ENCODE measurements at regions not wholly inside any gene's neighbourhood (a gene's known extent, or its start where the extent isn't known, plus 50 kb on each side); places are given as distances from the start of the nearest gene placed in this dataset.
A peak's percentile ranks its signal among the peaks of the same experiment; 100 is the strongest.

- Histone ChIP-seq H3K4me3 (no peak overlapping the region), H3K4me1 (no peaks in the 10 kb centered on the region), H3K27ac (no peak overlapping the region), H3K36me3 (no peaks in the 10 kb centered on the region), H3K9me3 (no peaks in the 10 kb centered on the region), H3K27me3 (no peaks in the 10 kb centered on the region)
- TF ChIP-seq, protein P1, sequence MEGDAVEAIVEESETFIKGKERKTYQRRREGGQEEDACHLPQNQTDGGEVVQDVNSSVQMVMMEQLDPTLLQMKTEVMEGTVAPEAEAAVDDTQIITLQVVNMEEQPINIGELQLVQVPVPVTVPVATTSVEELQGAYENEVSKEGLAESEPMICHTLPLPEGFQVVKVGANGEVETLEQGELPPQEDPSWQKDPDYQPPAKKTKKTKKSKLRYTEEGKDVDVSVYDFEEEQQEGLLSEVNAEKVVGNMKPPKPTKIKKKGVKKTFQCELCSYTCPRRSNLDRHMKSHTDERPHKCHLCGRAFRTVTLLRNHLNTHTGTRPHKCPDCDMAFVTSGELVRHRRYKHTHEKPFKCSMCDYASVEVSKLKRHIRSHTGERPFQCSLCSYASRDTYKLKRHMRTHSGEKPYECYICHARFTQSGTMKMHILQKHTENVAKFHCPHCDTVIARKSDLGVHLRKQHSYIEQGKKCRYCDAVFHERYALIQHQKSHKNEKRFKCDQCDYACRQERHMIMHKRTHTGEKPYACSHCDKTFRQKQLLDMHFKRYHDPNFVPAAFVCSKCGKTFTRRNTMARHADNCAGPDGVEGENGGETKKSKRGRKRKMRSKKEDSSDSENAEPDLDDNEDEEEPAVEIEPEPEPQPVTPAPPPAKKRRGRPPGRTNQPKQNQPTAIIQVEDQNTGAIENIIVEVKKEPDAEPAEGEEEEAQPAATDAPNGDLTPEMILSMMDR (IDR thresholded peaks at IDR 0.05), result no peak
- peak; percentile 89 for ATAC-seq
- intact Hi-C loops (cut with DNase I), result no loop called here
- peak; percentile 76 for DNase-seq
These were observed 86.3 kb upstream of the NPAS2 start for GRCh38 chr2:100733391-100734187.

DNA sequence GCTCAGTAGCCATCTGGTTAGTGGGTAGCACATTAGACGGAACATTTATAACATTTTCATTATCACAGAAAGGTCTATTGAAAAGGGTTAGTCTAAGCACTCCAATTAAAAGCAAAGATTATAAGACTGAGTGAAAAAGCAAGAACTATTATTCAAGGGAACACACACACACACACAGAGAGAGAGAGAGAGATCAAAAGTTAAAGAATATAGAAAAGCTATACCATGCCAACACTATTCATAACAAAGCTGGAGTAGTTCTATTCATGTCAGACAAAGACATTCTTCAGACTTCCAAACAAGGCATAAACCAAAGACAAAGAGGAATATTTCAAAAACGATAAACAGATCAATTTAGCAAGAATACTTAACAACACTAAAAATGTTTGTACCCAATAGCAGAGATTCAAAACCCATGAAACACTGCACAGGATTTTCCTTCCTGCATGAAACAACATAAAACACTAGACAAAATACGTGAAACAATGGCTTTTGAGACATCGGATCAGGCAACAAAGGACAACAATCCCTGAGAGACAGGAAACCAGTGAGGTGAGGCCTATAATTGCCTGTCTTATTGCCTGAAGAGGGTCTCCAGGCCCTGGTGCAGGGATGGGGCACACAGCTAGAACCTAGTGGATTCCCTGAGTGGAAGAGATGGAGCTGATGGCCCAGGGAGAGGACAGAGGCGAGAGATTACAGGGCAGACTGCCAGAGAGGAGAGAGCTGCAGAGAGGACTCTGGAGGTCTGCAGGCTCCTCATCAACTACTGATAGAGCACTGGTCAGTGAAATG is 83.6 kb upstream of the NPAS2 start:
- H3K36me3 ChIP-seq, result no peaks in the 10 kb centered on the region
- no peaks in the 10 kb centered on the region for H3K9me3 ChIP-seq
- H3K4me3 ChIP-seq, result no peak overlapping the region
- intact Hi-C loops (cut with DNase I), result no loop called here
- TF ChIP-seq, protein P1 (IDR thresholded peaks at IDR 0.05), result no peak
- DNase-seq, result no peak
- no peaks in the 10 kb centered on the region for H3K4me1 ChIP-seq
- H3K27me3 ChIP-seq, result no peaks in the 10 kb centered on the region
- H3K27ac ChIP-seq, result no peak overlapping the region
- no peak for ATAC-seq

DNA sequence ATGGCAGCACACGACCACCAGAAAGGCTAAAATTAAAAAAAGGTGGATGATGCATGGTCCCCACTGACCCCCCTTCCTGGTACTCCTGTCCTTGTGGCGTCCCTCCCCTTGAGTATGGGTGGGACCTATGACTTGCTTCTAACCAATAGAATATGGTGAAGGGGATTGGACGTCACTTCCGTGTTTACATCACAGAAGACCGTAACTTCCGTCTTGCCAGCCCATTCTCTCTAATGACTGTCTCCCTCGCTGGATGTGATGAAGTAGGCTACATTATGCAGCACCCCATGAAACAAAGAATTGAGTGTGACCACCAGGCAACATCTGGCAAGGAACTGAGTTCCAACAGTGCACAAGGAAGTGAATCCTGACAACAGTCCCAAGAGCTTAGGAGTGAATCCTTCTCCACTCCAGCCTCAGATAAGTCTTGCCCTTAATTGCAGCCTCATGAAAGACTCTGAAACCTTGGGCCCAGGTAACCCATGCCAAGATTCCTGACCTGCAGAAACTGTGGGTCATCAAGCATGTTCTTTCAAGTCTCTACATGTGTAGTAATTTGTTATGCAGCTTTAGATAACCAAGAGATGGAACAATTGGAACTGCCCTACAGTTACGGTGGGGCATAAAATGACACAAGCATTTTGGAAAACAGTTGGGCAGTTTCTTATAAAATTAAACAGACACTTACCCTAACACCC is 80.1 kb upstream of the NPAS2 start:
- ATAC-seq, result no peak
- no peaks in the 10 kb centered on the region for H3K4me1 ChIP-seq
- intact Hi-C loops (cut with DNase I), result no loop called here
- H3K27me3 ChIP-seq, result no peaks in the 10 kb centered on the region
- no peak for DNase-seq
- no peaks in the 10 kb centered on the region for H3K36me3 ChIP-seq
- no peaks in the 10 kb centered on the region for H3K9me3 ChIP-seq
- H3K27ac ChIP-seq, result no peak overlapping the region
- TF ChIP-seq, protein P1 (IDR thresholded peaks at IDR 0.05), result no peak
- H3K4me3 ChIP-seq, result no peak overlapping the region

DNA sequence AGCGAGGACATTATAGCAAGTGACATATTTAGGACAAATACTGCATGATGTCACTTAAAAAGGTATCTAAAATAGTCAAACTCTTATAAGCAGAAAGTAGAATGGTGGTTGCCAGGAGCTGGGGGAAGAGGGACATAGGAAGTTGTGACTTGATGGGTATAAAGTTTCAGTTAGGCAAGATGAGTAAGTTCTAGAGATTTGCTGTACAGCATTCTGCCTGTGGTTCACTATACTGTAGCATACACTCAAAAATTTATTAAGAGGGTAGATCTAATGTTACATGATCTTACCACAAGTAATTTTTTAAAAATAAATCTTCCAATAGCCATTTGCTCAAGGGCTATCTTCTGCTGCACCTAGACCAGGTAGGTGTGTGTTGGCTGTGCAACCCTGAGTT is 78.1 kb upstream of the NPAS2 start:
- intact Hi-C loops (cut with DNase I), result no loop called here
- H3K9me3 ChIP-seq, result no peaks in the 10 kb centered on the region
- H3K4me1 ChIP-seq, result no peaks in the 10 kb centered on the region
- H3K36me3 ChIP-seq, result no peaks in the 10 kb centered on the region
- no peak overlapping the region for H3K4me3 ChIP-seq
- DNase-seq (no peak), ATAC-seq (no peak)
- no peak overlapping the region for H3K27ac ChIP-seq
- TF ChIP-seq, protein P1 (IDR thresholded peaks at IDR 0.05), result no peak
- no peaks in the 10 kb centered on the region for H3K27me3 ChIP-seq

DNA sequence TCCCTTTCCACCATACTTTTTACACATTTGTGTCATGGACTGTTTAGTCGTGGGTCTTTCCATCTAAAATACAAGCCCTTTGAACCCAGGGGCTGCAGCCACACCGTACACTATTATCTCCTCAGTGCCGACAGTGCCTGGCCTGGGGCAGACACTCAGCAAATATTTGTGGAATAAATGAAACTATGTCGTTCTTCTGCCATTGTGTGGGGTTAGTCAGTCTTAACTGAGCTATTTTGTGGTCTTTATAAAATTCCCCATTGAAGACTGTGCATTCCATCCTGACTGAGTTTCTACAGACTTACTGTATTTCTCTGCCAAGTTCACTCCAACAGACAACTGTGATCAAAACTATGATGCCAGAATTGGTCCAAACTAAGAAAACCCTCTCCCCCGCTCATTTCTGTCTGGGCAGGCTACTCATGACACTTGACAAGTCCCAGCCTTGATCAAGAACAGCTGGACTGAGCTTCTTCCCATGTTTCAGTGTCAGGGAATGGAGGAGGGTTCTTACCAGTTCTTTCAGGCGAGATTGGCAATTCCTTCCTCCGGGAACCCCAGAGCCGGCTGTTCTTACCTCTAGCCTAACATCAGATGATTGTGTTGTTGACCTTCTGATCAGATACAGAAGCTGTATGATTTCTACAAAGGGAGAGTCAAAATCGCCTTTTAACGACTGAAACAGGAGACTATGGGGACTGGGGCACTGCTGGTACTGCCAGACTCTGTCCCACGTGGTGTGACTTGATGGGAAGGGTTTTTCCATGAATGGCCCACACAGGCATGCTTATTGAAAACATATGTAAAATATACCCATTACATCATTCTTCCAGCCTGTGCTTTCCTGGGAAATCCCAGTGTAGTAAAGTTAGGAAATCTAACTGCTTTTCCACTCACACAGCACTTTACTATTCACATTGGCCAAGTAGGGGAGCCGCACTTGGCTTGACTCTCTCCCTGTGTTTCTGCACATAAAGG is 77.4 kb upstream of the NPAS2 start:
- Histone ChIP-seq H3K4me1 (no peaks in the 10 kb centered on the region), H3K27ac (no peak overlapping the region), H3K4me3 (no peak overlapping the region), H3K36me3 (no peaks in the 10 kb centered on the region), H3K9me3 (no peaks in the 10 kb centered on the region), H3K27me3 (no peaks in the 10 kb centered on the region)
- no peak for DNase-seq
- intact Hi-C loops (cut with DNase I), result no loop called here
- TF ChIP-seq, protein P1 (IDR thresholded peaks at IDR 0.05), result no peak
- peak; percentile 65 for ATAC-seq
